Keratinocyte (primary cell): ENCODE measurements at regions not wholly inside any gene's neighbourhood (a gene's known extent, or its start where the extent isn't known, plus 50 kb on each side); places are given as distances from the start of the nearest gene placed in this dataset.

Source experiments
- DNase-seq: peaks from one replicate; pipeline ENCODE4 v3.0.0-alpha.2; 2011; ENCODE audit warnings: low read depth, missing footprints, low spot score
- FAIRE-seq: peaks from 2 replicates; lab custom pipeline; 2011; peaks lifted over from hg19 to GRCh38; lab: Jason Lieb, UNC
- H2AFZ ChIP-seq: 2 replicates; pipeline ENCODE4 v1.6.0; 2012; ENCODE audit warnings: low read length, control low read depth, inconsistent platforms; ENCODE audit not compliant: control insufficient read depth
- H3K27ac ChIP-seq: 2 replicates; pipeline ENCODE4 v1.5.1; 2011; ENCODE audit warnings: low read length; ENCODE audit not compliant: control insufficient read depth, insufficient read depth
- H3K27me3 ChIP-seq: 3 replicates; pipeline ENCODE4 v1.6.0; 2011; ENCODE audit warnings: low read length; ENCODE audit not compliant: control insufficient read depth, insufficient read depth; ENCODE audit errors: extremely low read depth
- H3K36me3 ChIP-seq, 2 experiments: 2 replicates in 1 of 2; 3 replicates in 1 of 2; pipeline ENCODE4 v1.5.1; 2011; ENCODE audit warnings: low read length in 2 of 2, mild to moderate bottlenecking in 1 of 2; ENCODE audit not compliant: control insufficient read depth in 2 of 2, insufficient read depth in 2 of 2; ENCODE audit errors: extremely low read depth in 1 of 2
- H3K4me1 ChIP-seq: 3 replicates; pipeline ENCODE4 v1.5.1; 2011; ENCODE audit warnings: low read length; ENCODE audit not compliant: control insufficient read depth, insufficient read depth; ENCODE audit errors: extremely low read depth
- H3K4me2 ChIP-seq: 3 replicates; pipeline ENCODE4 v1.6.0; 2011; ENCODE audit warnings: low read depth, low read length; ENCODE audit not compliant: control insufficient read depth, insufficient read depth; ENCODE audit errors: extremely low read depth
- H3K4me3 ChIP-seq, 3 experiments: fragments of 200-600 bp in 1 of 3; sonication (generic) in 1 of 3; 2 replicates in 2 of 3; 3 replicates in 1 of 3; pipeline ENCODE4 v1.5.1; 2011 to 2016; ENCODE audit warnings: low read length in 3 of 3, mild to moderate bottlenecking in 3 of 3, control low read depth in 2 of 3, inconsistent platforms in 1 of 3, low read depth in 1 of 3, mixed read lengths in 1 of 3, mixed run types in 1 of 3, moderate library complexity in 1 of 3; ENCODE audit not compliant: control insufficient read depth in 2 of 3, insufficient read depth in 2 of 3; ENCODE audit errors: extremely low read depth in 1 of 3
- H3K79me2 ChIP-seq: 2 replicates; pipeline ENCODE4 v1.6.0; 2012; ENCODE audit warnings: low read length; ENCODE audit not compliant: control insufficient read depth, insufficient read depth
- H3K9ac ChIP-seq: 3 replicates; pipeline ENCODE4 v1.6.0; 2011; ENCODE audit warnings: low read length; ENCODE audit not compliant: control insufficient read depth, insufficient read depth; ENCODE audit errors: extremely low read depth
- H3K9me1 ChIP-seq: 3 replicates; pipeline ENCODE4 v1.6.0; 2011; ENCODE audit warnings: low read length; ENCODE audit not compliant: control insufficient read depth, insufficient read depth; ENCODE audit errors: extremely low read depth
- H3K9me3 ChIP-seq: 2 replicates; pipeline ENCODE4 v1.5.1; 2012; ENCODE audit warnings: low read depth, low read length; ENCODE audit not compliant: control insufficient read depth
- H4K20me1 ChIP-seq: 3 replicates; pipeline ENCODE4 v1.6.0; 2011; ENCODE audit warnings: low read length; ENCODE audit not compliant: control insufficient read depth, insufficient read depth; ENCODE audit errors: extremely low read depth
- CTCF ChIP-seq, 3 experiments: IDR thresholded peaks in 1 of 3; conservative IDR thresholded peaks in 1 of 3; optimal IDR thresholded peaks in 1 of 3; 2 replicates in 2 of 3; 3 replicates in 1 of 3; pipeline versions ENCODE3 to v1.5.1; 2011; ENCODE audit warnings: low read length in 3 of 3, mild to moderate bottlenecking in 3 of 3, moderate library complexity in 2 of 3, control low read depth in 1 of 3, inconsistent platforms in 1 of 3; ENCODE audit not compliant: insufficient read depth in 2 of 3; ENCODE audit errors: extremely low read depth in 1 of 3
- EZH2 ChIP-seq: IDR thresholded peaks from one replicate; pipeline ENCODE4 v1.6.1; 2012; ENCODE audit warnings: inconsistent platforms, mild to moderate bottlenecking, low read length, moderate library complexity
- dilution Hi-C: fragments of 300-500 bp; cut with MboI; formaldehyde crosslinking; loops from one replicate; pipeline ENCODE4 v1.7.0; 2020; ENCODE audit warnings: low sequenced_read_pairs; ENCODE audit not compliant: extremely low pct_ligation_motif_present

DNA sequence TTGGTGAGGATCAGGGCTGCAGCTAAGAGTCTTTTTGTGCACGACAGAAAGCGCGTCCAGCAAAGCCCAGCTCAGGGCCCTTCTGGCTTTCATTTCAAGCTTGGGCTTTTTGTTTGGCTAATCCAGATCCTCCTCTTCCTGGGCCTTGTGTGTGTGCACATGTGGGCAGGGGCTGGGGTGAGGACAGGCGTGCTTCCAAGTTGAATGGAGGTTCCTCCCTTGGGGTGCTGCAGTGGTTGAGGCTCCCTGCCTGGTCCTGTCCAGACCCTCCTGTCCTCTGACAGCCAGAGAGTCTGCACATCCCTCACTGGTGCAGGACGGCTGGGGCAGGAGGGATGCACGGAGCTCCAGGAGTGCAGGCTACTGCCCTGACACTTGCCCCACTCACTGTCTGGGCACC lies 62.0 kb upstream of the NECTIN1 start:
- H2AFZ ChIP-seq: no peak overlapping the region
- TF ChIP-seq CTCF (optimal IDR thresholded peaks at IDR 0.05 in 1 of 3, IDR thresholded peaks at IDR 0.05 in 1 of 3, conservative IDR thresholded peaks at IDR 0.05 in 1 of 3; ENCODE audit: extremely low read depth in 1 of 3, insufficient read depth in 2 of 3, low read length in 3 of 3) (no peak), EZH2 (no peak)
- H3K9me3 ChIP-seq: no peaks in the 10 kb centered on the region
- H3K79me2 ChIP-seq: no peaks in the 10 kb centered on the region
- H3K4me3 ChIP-seq: no peak overlapping the region
- no peak overlapping the region for H3K4me2 ChIP-seq
- no peak overlapping the region for H3K27ac ChIP-seq
- no peak for FAIRE-seq
- H3K9ac ChIP-seq: no peak overlapping the region
- H3K4me1 ChIP-seq: peaks cover 9% of the 10 kb centered on the region
- H3K9me1 ChIP-seq: no peaks in the 10 kb centered on the region
- DNase-seq: no peak
- H4K20me1 ChIP-seq: no peaks in the 10 kb centered on the region
- no peaks in the 10 kb centered on the region for H3K36me3 ChIP-seq
- dilution Hi-C loops: no loop called here
- peaks cover 8% of the 10 kb centered on the region for H3K27me3 ChIP-seq

DNA sequence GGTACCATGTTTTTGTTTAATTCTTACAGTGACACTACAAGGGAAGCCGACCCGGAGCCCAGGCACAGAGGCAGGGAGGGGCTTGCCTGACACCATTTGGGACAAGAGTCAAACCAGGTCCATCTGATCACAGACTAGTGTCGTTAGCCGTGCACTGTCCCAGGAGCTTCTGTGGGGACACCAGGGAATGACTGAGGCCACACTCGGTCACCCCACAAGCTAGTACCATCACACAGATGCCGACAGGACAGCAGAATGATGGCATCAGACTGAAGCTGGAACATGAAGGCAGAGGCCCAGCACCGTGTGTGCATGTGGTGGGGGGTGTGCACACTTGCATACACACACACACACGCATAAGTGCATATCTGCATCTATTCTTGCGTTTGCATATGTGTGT lies 61.5 kb upstream of the NECTIN1 start:
- Histone ChIP-seq H3K9me3 (no peaks in the 10 kb centered on the region), H3K9me1 (no peaks in the 10 kb centered on the region), H2AFZ (no peak overlapping the region), H3K79me2 (no peaks in the 10 kb centered on the region), H3K9ac (no peak overlapping the region), H4K20me1 (no peaks in the 10 kb centered on the region), H3K4me3 (no peak overlapping the region), H3K4me1 (peaks cover 6% of the 10 kb centered on the region), H3K36me3 (no peaks in the 10 kb centered on the region), H3K27me3 (peaks cover 8% of the 10 kb centered on the region), H3K27ac (no peak overlapping the region), H3K4me2 (no peak overlapping the region)
- dilution Hi-C loops: no loop called here
- FAIRE-seq: no peak
- DNase-seq: no peak
- TF ChIP-seq CTCF (optimal IDR thresholded peaks at IDR 0.05 in 1 of 3, IDR thresholded peaks at IDR 0.05 in 1 of 3, conservative IDR thresholded peaks at IDR 0.05 in 1 of 3; ENCODE audit: extremely low read depth in 1 of 3, insufficient read depth in 2 of 3, low read length in 3 of 3) (no peak), EZH2 (no peak)
